HL-60 (cell line): ENCODE measurements at regions not wholly inside any gene's neighbourhood (a gene's known extent, or its start where the extent isn't known, plus 50 kb on each side); places are given as distances from the start of the nearest gene placed in this dataset.

ENCODE experiments used
- DNase-seq, 2 experiments: peaks; one replicate each; pipeline ENCODE4 v3.0.0-alpha.2; 2010 to 2020; ENCODE audit warnings: low read depth in 1 of 2, low spot score in 1 of 2
- H3K27ac ChIP-seq: fragments of 250-450 bp; sonication (Bioruptor Pico); replicated peaks from 2 replicates; pipeline ENCODE4 v1.5.1; 2020; ENCODE audit warnings: mild to moderate bottlenecking, moderate library complexity
- H3K27me3 ChIP-seq: fragments of 250-450 bp; sonication (Bioruptor Pico); 2 replicates; pipeline ENCODE4 v1.5.1; 2021; ENCODE audit warnings: mild to moderate bottlenecking, moderate library complexity; ENCODE audit not compliant: insufficient read depth, poor library complexity, severe bottlenecking
- H3K4me3 ChIP-seq: replicated peaks from 2 replicates; pipeline ENCODE4 v1.5.1; 2011; ENCODE audit warnings: mild to moderate bottlenecking, control low read depth, low read length; ENCODE audit not compliant: insufficient read depth
- CTCF ChIP-seq: IDR thresholded peaks from one replicate; pipeline ENCODE4 v1.5.1; 2011; ENCODE audit warnings: low read length, control low read depth, inconsistent platforms; ENCODE audit not compliant: insufficient read depth
- GABPA ChIP-seq: IDR thresholded peaks from 2 replicates; pipeline ENCODE4 v1.6.1; 2012; ENCODE audit warnings: low read depth
- POLR2AphosphoS5 ChIP-seq: IDR thresholded peaks from 2 replicates; pipeline ENCODE4 v1.6.1; 2012; ENCODE audit warnings: low read depth
- REST ChIP-seq: IDR thresholded peaks from 2 replicates; pipeline ENCODE4 v1.6.1; 2012; ENCODE audit warnings: low read depth; ENCODE audit not compliant: insufficient replicate concordance
- SPI1 ChIP-seq: IDR thresholded peaks from 2 replicates; pipeline ENCODE4 v1.6.1; 2012; ENCODE audit warnings: low read depth, mild to moderate bottlenecking, borderline replicate concordance

- no peak overlapping the region for H3K27ac ChIP-seq
- no peak for DNase-seq
- TF ChIP-seq REST (no peak), CTCF (no peak), GABPA (no peak), POLR2AphosphoS5 (no peak), SPI1 (no peak)
Measured at GRCh38 chr4:32129967-32130366, 1409.8 kb downstream of the PCDH7 start.

GRCh38 chr4:32133141-32133540 lies 1413.0 kb downstream of the PCDH7 start:
- H3K27ac ChIP-seq, result no peak overlapping the region
- DNase-seq, result no peak
- no peaks in the 10 kb centered on the region for H3K27me3 ChIP-seq
- TF ChIP-seq REST (no peak), GABPA (no peak), SPI1 (no peak), CTCF (no peak), POLR2AphosphoS5 (no peak)
- no peak overlapping the region for H3K4me3 ChIP-seq

More at GRCh38 chr4:32129967-32130366, 1409.8 kb downstream of the PCDH7 start:
- H3K4me3 ChIP-seq, result no peak overlapping the region
- H3K27me3 ChIP-seq, result no peaks in the 10 kb centered on the region

GRCh38 chr4:32133734-32134133 lies 1413.6 kb downstream of the PCDH7 start:
- Histone ChIP-seq H3K4me3 (no peak overlapping the region), H3K27me3 (no peaks in the 10 kb centered on the region), H3K27ac (no peak overlapping the region)
- TF ChIP-seq POLR2AphosphoS5, result no peak
- DNase-seq, result no peak

- Histone ChIP-seq H3K4me3 (no peak overlapping the region), H3K27ac (no peak overlapping the region), H3K27me3 (no peaks in the 10 kb centered on the region)
- TF ChIP-seq POLR2AphosphoS5 (no peak), GABPA (no peak), SPI1 (no peak), CTCF (no peak), REST (no peak)
- no peak for DNase-seq
Measured at GRCh38 chr4:32135642-32136041, 1415.5 kb downstream of the PCDH7 start.
